Upper lobe of left lung (tissue), 4 donors: ENCODE measurements at regions not wholly inside any gene's neighbourhood (a gene's known extent, or its start where the extent isn't known, plus 50 kb on each side); places are given as distances from the start of the nearest gene placed in this dataset.

ENCODE experiments used
- CTCF ChIP-seq, 6 experiments: fragments of 450-650 bp in 4 of 6; fragments of 200-600 bp in 2 of 6; sonication (generic) in 2 of 6; IDR thresholded peaks; one replicate each; pipeline ENCODE4 v1.5.1; 2016 to 2019; ENCODE audit warnings: antibody characterized with exemption in 6 of 6
- POLR2A ChIP-seq, 4 donors: fragments of 450-650 bp; IDR thresholded peaks; one replicate each; pipeline ENCODE4 v1.5.1; 2016 to 2017; ENCODE audit warnings: antibody characterized with exemption in 4 of 4, mild to moderate bottlenecking in 2 of 4
- POLR2AphosphoS5 ChIP-seq, 2 donors: sonication (generic); formaldehyde crosslinking; IDR thresholded peaks; one replicate each; pipeline ENCODE4 v1.5.1; 2017; ENCODE audit warnings: antibody characterized with exemption in 2 of 2

GRCh38 chr7:113610572-113610971 is 308.2 kb downstream of the PPP1R3A start:
- TF ChIP-seq CTCF (IDR thresholded peaks at IDR 0.05) (no peak), POLR2A (IDR thresholded peaks at IDR 0.05) (no peak), POLR2AphosphoS5 (IDR thresholded peaks at IDR 0.05) (no peak)
